ENCODE measurements at regions not wholly inside any gene's neighbourhood (a gene's known extent, or its start where the extent isn't known, plus 50 kb on each side); places are given as distances from the start of the nearest gene placed in this dataset.

GRCh38 chr11:30811226-30811755, 225.1 kb upstream of the MPPED2 start:
- Histone ChIP-seq H3K4me1 (ENCODE audit: control insufficient read depth in 2 of 2, insufficient read depth in 2 of 2, low read length in 2 of 2) (no peaks in the 10 kb centered on the region), H3K27me3 (replicated peaks in 1 of 4; ENCODE audit: control extremely low read depth in 1 of 4, control insufficient read depth in 3 of 4, insufficient read depth in 4 of 4, low read length in 3 of 4) (no peaks in the 10 kb centered on the region), H3K27ac (ENCODE audit: low read length in 2 of 2) (no peak overlapping the region), H4K20me1 (ENCODE audit: control insufficient read depth, insufficient read depth, low read length, poor library complexity, severe bottlenecking) (no peaks in the 10 kb centered on the region), H3K79me2 (ENCODE audit: control insufficient read depth, insufficient read depth, low read length) (no peaks in the 10 kb centered on the region), H3K9ac (ENCODE audit: low read length) (no peak overlapping the region), H3K4me2 (replicated peaks; ENCODE audit: low read depth, low read length, poor library complexity, severe bottlenecking) (no peak overlapping the region), H2AFZ (ENCODE audit: insufficient read depth, low read depth, low read length, poor library complexity, severe bottlenecking) (no peak overlapping the region), H3K9me3 (ENCODE audit: control extremely low read depth in 1 of 3, control insufficient read depth in 2 of 3, insufficient read depth in 1 of 3, low read length in 2 of 3) (no peaks in the 10 kb centered on the region), H3K4me3 (ENCODE audit: control extremely low read depth in 1 of 5, extremely low read depth in 1 of 5, insufficient read depth in 1 of 5, low read depth in 2 of 5, low read length in 4 of 5) (no peak overlapping the region), H3K36me3 (replicated peaks in 1 of 2; ENCODE audit: control extremely low read depth in 1 of 2, control insufficient read depth in 1 of 2, extremely low read depth in 1 of 2, insufficient read depth in 2 of 2, low read length in 1 of 2) (no peaks in the 10 kb centered on the region)
- no peak for ATAC-seq (ENCODE audit: low read depth)
- intact Hi-C loops (cut with micrococcal nuclease), result no loop called here
- Mint-ChIP-seq H3K9me3 (ENCODE audit: insufficient read depth) (no peaks in the 10 kb centered on the region), H3K4me3 (no peak overlapping the region), H3K27ac (no peak overlapping the region), H3K4me1 (no peaks in the 10 kb centered on the region), H3K27me3 (no peaks in the 10 kb centered on the region)
- POLR2A ChIA-PET, result no interaction called here
- CTCF ChIA-PET, result no interaction called here
- no CpG with 5 or more reads among the region's 2 CpGs for WGBS (ENCODE audit: insufficient coverage)
- TF ChIP-seq CTCF (IDR thresholded peaks at IDR 0.05) (no peak), EZH2 (IDR thresholded peaks at IDR 0.05; ENCODE audit: borderline replicate concordance, insufficient read depth, low read depth, low read length, poor library complexity, severe bottlenecking) (no peak)
- no peak for DNase-seq

DNA sequence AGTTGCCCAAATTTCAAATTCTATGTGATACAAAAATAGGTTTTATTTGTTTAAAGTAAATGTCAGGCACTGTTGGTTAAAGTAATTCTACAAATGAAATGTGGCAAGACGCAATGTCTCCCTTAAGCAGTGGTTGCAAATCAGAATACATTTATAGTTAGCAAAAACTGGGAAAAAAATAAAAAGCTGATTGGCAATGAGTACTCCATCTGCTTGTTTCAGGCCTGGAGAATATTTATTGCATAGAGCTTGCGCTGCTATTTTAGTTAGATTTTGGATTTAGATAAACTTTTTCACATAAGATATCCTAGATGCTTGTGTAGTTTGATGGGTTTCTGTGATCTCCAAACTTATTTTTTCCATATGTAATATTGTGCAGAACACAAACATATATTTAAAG, 224.0 kb upstream of the MPPED2 start:
- no peak overlapping the region for H3K4me2 ChIP-seq (replicated peaks; ENCODE audit: low read depth, low read length, poor library complexity, severe bottlenecking)
- no peak overlapping the region for H3K9ac ChIP-seq (ENCODE audit: low read length)
- no peak overlapping the region for H3K27ac ChIP-seq (ENCODE audit: low read length in 2 of 2)
- DNase-seq (no peak), ATAC-seq (ENCODE audit: low read depth) (no peak)
- no peaks in the 10 kb centered on the region for H3K79me2 ChIP-seq (ENCODE audit: control insufficient read depth, insufficient read depth, low read length)
- H2AFZ ChIP-seq (ENCODE audit: insufficient read depth, low read depth, low read length, poor library complexity, severe bottlenecking), result no peak overlapping the region
- TF ChIP-seq EZH2 (IDR thresholded peaks at IDR 0.05; ENCODE audit: borderline replicate concordance, insufficient read depth, low read depth, low read length, poor library complexity, severe bottlenecking) (no peak), CTCF (IDR thresholded peaks at IDR 0.05) (no peak)
- WGBS (ENCODE audit: insufficient coverage), result 100% methylated on average over 1 of the region's 2 CpGs
- ChIA-PET POLR2A (no interaction called here), CTCF (no interaction called here)
- no peak overlapping the region for H3K4me3 Mint-ChIP-seq
- intact Hi-C loops (cut with micrococcal nuclease), result no loop called here
- H3K36me3 ChIP-seq (replicated peaks in 1 of 2; ENCODE audit: control extremely low read depth in 1 of 2, control insufficient read depth in 1 of 2, extremely low read depth in 1 of 2, insufficient read depth in 2 of 2, low read length in 1 of 2), result no peaks in the 10 kb centered on the region
- H3K27me3 ChIP-seq (replicated peaks in 1 of 4; ENCODE audit: control extremely low read depth in 1 of 4, control insufficient read depth in 3 of 4, insufficient read depth in 4 of 4, low read length in 3 of 4), result no peaks in the 10 kb centered on the region
- no peaks in the 10 kb centered on the region for H3K4me1 Mint-ChIP-seq
- no peaks in the 10 kb centered on the region for H3K27me3 Mint-ChIP-seq
- H3K9me3 ChIP-seq (ENCODE audit: control extremely low read depth in 1 of 3, control insufficient read depth in 2 of 3, insufficient read depth in 1 of 3, low read length in 2 of 3), result no peaks in the 10 kb centered on the region
- H3K4me1 ChIP-seq (ENCODE audit: control insufficient read depth in 2 of 2, insufficient read depth in 2 of 2, low read length in 2 of 2), result no peaks in the 10 kb centered on the region
- H3K9me3 Mint-ChIP-seq (ENCODE audit: insufficient read depth), result no peaks in the 10 kb centered on the region
- no peak overlapping the region for H3K4me3 ChIP-seq (ENCODE audit: control extremely low read depth in 1 of 5, extremely low read depth in 1 of 5, insufficient read depth in 1 of 5, low read depth in 2 of 5, low read length in 4 of 5)
- no peak overlapping the region for H3K27ac Mint-ChIP-seq
- H4K20me1 ChIP-seq (ENCODE audit: control insufficient read depth, insufficient read depth, low read length, poor library complexity, severe bottlenecking), result no peaks in the 10 kb centered on the region
